ENCODE measurements at regions not wholly inside any gene's neighbourhood (a gene's known extent, or its start where the extent isn't known, plus 50 kb on each side); places are given as distances from the start of the nearest gene placed in this dataset.

GRCh38 chr2:190783513-190784263 is 96.9 kb upstream of the GLS start:
- no peak for DNase-seq (ENCODE audit: low read depth, low spot score)

- no peak for DNase-seq (ENCODE audit: low read depth, low spot score)
Observed at GRCh38 chr2:190785334-190785733, 95.3 kb upstream of the GLS start.

- DNase-seq (ENCODE audit: low read depth, low spot score), result no peak
Observed at GRCh38 chr2:190786404-190787166, 94.0 kb upstream of the GLS start.

- no peak for DNase-seq (ENCODE audit: low read depth, low spot score)
Observed at GRCh38 chr2:190787743-190788235, 92.8 kb upstream of the GLS start.

DNA sequence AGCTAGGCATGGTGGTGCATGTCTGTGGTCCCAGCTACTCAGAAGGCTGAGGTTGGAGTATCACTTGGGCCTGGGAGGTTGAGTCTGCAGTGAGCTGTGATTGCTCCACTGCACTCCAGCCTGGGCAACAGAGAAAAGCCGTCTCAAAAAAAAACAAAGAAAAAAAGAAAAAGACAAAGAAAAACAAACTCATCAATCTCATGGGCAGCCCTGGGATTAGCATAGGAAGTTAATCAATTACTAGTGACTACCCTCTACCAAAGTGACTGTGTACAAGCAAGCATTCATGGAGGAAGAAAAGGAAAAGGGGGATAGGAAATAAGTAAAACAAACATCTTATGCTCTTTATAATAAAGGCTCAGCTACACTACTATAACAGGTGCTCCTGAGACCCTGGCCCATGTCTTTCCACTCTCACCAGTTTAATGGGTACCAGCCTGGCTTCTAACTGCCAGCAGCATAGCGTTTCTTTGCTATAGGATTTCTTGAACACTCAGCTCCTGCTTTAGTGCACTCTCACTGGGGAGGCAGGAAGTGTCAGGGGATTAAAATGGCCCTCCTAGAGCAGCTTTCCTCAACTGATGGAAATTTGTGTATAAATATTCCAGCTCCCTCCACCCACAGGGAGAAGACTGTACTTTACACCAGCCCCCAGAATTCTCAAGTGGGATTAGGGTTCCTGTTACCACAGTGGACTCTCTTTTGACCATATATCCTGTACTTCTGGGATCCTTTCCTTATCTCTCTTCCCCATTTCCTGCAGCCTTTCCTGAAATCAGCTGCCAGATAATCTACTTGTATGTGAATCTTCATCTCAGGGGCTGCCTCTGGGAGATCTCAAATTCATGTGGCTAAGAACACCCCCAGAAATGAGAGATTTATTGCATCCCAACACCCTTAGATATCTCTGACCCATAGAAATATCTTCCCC is 91.3 kb upstream of the GLS start:
- DNase-seq (ENCODE audit: low read depth, low spot score), result no peak

DNA sequence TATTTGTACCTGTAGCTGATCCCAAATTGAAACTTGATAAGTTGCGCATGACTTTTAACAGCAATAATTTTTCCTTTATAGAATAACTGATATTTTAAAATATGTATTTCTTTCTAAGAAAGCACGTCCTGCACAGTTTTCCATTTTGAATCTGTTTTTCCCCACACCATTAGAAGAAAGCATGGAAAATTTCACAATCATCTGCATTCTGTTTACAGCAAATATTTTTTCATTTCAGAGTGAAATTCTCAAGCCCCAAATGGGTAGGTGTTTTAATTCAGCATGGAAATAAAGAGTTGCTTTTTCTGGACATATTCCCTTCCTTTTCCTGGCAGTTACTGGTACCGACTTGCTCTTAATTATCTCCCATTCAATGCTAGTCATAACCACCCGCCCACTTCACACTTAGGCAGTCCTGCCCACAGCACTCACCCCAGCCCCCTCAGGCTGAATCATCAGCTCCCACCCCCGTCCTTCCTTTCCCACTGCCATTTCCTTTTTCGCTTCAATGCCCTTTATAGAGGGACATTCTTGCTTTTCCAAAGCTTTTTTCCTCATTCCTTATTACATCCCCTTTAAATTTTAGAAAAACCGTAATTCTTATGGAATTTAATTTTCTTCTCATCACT is 89.2 kb upstream of the GLS start:
- peak; percentile 1 for DNase-seq (ENCODE audit: low read depth, low spot score)

DNA sequence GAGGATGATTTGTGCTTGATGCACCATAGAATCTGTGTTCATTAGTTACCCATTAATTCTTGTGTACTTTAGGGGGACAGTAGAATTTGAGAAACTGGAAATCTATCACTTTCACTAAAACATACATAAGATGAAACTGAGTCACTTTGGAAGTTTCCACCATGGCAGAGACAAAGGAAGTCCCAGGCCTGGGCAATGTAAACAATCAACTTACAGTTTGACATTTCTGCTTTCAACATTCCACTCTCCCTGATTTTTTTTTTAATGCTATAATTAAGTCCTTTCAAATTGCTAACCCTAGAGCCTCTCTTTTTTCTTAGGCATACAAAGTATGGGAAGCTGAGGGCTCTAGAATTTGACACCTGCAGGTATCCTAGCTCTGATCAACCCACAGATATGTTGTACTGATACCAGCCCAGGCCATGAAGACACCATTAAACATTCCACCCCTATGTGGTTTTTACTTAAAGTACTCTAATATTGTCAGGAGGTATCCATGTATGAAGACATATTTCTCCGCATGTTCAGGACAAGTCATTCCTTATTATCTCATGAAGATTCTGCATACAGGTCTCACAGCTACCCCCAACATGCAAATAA is 88.5 kb upstream of the GLS start:
- no peak for DNase-seq (ENCODE audit: low read depth, low spot score)

- DNase-seq (ENCODE audit: low read depth, low spot score), result no peak
Observed at GRCh38 chr2:190792956-190793888, 87.4 kb upstream of the GLS start.

GRCh38 chr2:190794377-190794776 is 86.2 kb upstream of the GLS start:
- DNase-seq (ENCODE audit: low read depth, low spot score), result no peak

DNA sequence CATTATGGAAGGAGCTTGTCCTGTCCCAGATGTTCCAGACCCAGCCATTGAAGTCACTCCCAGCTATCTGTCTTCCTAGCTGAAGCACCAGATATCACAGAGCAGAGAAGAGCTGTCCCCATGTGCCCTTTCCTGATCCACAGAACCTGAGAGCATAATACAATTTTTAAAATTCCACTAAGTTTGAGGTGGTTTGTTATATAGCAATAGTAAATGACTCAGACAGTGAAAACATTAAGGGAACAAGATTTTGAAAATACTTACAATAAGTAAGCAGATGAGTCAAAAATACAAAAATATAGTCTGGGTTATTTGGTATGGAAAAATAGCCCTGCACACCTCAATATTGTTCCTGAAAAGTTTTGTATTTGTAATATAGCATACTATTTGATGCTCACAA is 85.8 kb upstream of the GLS start:
- DNase-seq (ENCODE audit: low read depth, low spot score), result no peak

DNA sequence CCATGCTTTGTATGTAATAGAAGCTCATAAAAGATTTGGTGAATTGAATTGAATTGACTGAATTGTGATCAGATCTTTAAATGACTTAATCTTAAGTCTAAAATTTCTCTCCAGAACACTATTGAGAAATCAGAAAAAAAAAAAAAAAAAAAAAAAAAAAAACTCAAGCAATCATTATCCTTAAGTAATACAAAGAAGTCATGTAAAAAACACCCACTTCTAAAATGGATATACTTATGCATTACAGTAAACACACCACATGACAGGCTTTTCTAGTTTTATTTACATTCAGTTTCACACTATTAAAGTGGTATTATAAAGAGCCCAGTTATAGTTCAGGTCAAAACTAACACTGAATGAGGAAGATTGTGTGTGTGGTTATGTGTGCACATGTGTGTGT is 84.9 kb upstream of the GLS start:
- DNase-seq (ENCODE audit: low read depth, low spot score), result no peak

DNA sequence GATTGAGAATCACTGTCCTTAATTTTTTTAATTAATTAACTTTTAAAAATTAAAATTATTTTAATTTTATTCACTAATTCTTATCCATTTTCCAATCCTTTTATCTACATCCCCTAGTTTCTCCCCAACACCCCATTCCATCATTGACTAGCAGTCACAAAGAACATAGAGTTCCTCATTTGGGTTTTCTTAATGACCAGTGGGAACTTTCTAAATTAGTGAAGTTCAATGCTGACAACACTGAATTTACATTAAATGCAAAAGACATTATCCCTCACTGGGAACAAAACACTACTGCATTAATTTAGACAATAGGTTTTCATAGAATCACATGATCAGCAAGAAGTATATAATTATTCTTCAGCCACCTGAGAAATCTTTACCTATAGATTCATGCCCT is 80.6 kb upstream of the GLS start:
- no peak for DNase-seq (ENCODE audit: low read depth, low spot score)

- DNase-seq (ENCODE audit: low read depth, low spot score), result no peak
Observed at GRCh38 chr2:190800528-190800927, 80.1 kb upstream of the GLS start.

- no peak for DNase-seq (ENCODE audit: low read depth, low spot score)
Observed at GRCh38 chr2:190802129-190802528, 78.5 kb upstream of the GLS start.

DNA sequence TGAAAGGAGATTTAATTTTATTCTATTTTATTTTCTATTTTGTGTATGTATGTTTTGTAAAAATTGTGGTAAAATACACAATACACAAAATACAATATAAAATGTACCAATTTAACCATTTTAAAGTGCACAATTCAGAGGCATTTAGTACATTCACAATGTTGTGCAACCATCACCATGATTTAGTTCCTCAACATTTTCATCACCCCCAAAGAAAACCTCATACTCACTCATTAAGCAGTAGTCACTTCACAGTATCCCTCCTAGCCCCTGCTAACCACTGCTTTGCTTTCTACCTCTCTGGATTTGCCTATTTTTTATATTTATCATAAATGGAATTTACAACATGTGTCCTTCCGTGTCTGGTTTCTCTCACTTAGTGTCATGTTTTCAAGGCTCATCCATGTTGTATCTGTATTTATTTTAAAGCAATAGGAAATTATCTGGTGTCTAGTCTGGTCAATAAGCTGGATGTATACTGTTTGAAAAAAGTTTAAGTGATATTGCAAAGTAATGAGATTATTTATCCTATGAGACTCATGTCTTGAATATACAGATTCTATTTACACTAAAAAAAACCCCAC is 77.9 kb upstream of the GLS start:
- no peak for DNase-seq (ENCODE audit: low read depth, low spot score)

- DNase-seq (ENCODE audit: low read depth, low spot score), result no peak
Observed at GRCh38 chr2:190804182-190804795, 76.3 kb upstream of the GLS start.

DNA sequence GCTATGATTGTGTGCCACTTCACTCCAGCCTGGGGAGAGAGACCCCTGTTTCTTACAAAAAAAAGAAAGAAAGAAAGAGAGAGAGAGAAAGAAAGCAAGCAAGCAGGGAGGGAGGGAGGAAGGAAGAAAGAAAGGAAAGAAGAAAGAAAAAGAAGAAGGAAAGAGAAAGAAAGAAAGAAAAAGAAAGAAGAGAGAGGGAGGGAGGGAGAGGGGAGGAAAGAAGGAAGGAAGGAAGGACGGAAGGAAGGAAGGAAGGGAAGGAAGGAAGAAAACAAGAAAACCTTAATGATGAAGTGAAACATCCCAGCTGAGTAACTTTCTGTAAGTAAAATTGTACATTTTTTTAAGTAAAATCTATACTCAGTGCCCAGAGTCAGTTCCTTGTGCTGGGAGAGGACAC is 75.5 kb upstream of the GLS start:
- no peak for DNase-seq (ENCODE audit: low read depth, low spot score)

GRCh38 chr2:190805843-190806242 is 74.8 kb upstream of the GLS start:
- no peak for DNase-seq (ENCODE audit: low read depth, low spot score)

- no peak for DNase-seq (ENCODE audit: low read depth, low spot score)
Observed at GRCh38 chr2:190807886-190808285, 72.7 kb upstream of the GLS start.

Measured in activated naive CD8-positive, alpha-beta T cell treated with anti-CD3 and anti-CD28 coated beads, Interleukin-2, amount 50 U/mL, for 16 hours (primary cell).